ENCODE measurements at regions not wholly inside any gene's neighbourhood (a gene's known extent, or its start where the extent isn't known, plus 50 kb on each side); places are given as distances from the start of the nearest gene placed in this dataset.

- TF ChIP-seq EZH2 (IDR thresholded peaks at IDR 0.05; ENCODE audit: low read depth, low read length, severe bottlenecking) = no peak
- TF ChIP-seq CHD2 (IDR thresholded peaks at IDR 0.05; ENCODE audit: low read length) = no peak
- no peak for TF ChIP-seq CTCF (IDR thresholded peaks at IDR 0.05; ENCODE audit: control extremely low read depth in 1 of 3, insufficient read depth in 1 of 3, low read depth in 1 of 3, low read length in 3 of 3)
Observed at GRCh38 chr20:60228255-60228654, 270.0 kb downstream of the CDH26 start.

Measured in H1 (cell line).